Keratinocyte (primary cell): ENCODE measurements at regions not wholly inside any gene's neighbourhood (a gene's known extent, or its start where the extent isn't known, plus 50 kb on each side); places are given as distances from the start of the nearest gene placed in this dataset.

Experiments
- DNase-seq: peaks from one replicate; pipeline ENCODE4 v3.0.0-alpha.2; 2011; ENCODE audit warnings: low read depth, missing footprints, low spot score
- FAIRE-seq: peaks from 2 replicates; lab custom pipeline; 2011; peaks lifted over from hg19 to GRCh38; lab: Jason Lieb, UNC
- H2AFZ ChIP-seq: 2 replicates; pipeline ENCODE4 v1.6.0; 2012; ENCODE audit warnings: low read length, control low read depth, inconsistent platforms; ENCODE audit not compliant: control insufficient read depth
- H3K27ac ChIP-seq: 2 replicates; pipeline ENCODE4 v1.5.1; 2011; ENCODE audit warnings: low read length; ENCODE audit not compliant: control insufficient read depth, insufficient read depth
- H3K27me3 ChIP-seq: 3 replicates; pipeline ENCODE4 v1.6.0; 2011; ENCODE audit warnings: low read length; ENCODE audit not compliant: control insufficient read depth, insufficient read depth; ENCODE audit errors: extremely low read depth
- H3K36me3 ChIP-seq, 2 experiments: 2 replicates in 1 of 2; 3 replicates in 1 of 2; pipeline ENCODE4 v1.5.1; 2011; ENCODE audit warnings: low read length in 2 of 2, mild to moderate bottlenecking in 1 of 2; ENCODE audit not compliant: control insufficient read depth in 2 of 2, insufficient read depth in 2 of 2; ENCODE audit errors: extremely low read depth in 1 of 2
- H3K4me1 ChIP-seq: 3 replicates; pipeline ENCODE4 v1.5.1; 2011; ENCODE audit warnings: low read length; ENCODE audit not compliant: control insufficient read depth, insufficient read depth; ENCODE audit errors: extremely low read depth
- H3K4me2 ChIP-seq: 3 replicates; pipeline ENCODE4 v1.6.0; 2011; ENCODE audit warnings: low read depth, low read length; ENCODE audit not compliant: control insufficient read depth, insufficient read depth; ENCODE audit errors: extremely low read depth
- H3K4me3 ChIP-seq, 3 experiments: fragments of 200-600 bp in 1 of 3; sonication (generic) in 1 of 3; 2 replicates in 2 of 3; 3 replicates in 1 of 3; pipeline ENCODE4 v1.5.1; 2011 to 2016; ENCODE audit warnings: low read length in 3 of 3, mild to moderate bottlenecking in 3 of 3, control low read depth in 2 of 3, inconsistent platforms in 1 of 3, low read depth in 1 of 3, mixed read lengths in 1 of 3, mixed run types in 1 of 3, moderate library complexity in 1 of 3; ENCODE audit not compliant: control insufficient read depth in 2 of 3, insufficient read depth in 2 of 3; ENCODE audit errors: extremely low read depth in 1 of 3
- H3K79me2 ChIP-seq: 2 replicates; pipeline ENCODE4 v1.6.0; 2012; ENCODE audit warnings: low read length; ENCODE audit not compliant: control insufficient read depth, insufficient read depth
- H3K9ac ChIP-seq: 3 replicates; pipeline ENCODE4 v1.6.0; 2011; ENCODE audit warnings: low read length; ENCODE audit not compliant: control insufficient read depth, insufficient read depth; ENCODE audit errors: extremely low read depth
- H3K9me1 ChIP-seq: 3 replicates; pipeline ENCODE4 v1.6.0; 2011; ENCODE audit warnings: low read length; ENCODE audit not compliant: control insufficient read depth, insufficient read depth; ENCODE audit errors: extremely low read depth
- H3K9me3 ChIP-seq: 2 replicates; pipeline ENCODE4 v1.5.1; 2012; ENCODE audit warnings: low read depth, low read length; ENCODE audit not compliant: control insufficient read depth
- H4K20me1 ChIP-seq: 3 replicates; pipeline ENCODE4 v1.6.0; 2011; ENCODE audit warnings: low read length; ENCODE audit not compliant: control insufficient read depth, insufficient read depth; ENCODE audit errors: extremely low read depth
- EZH2 ChIP-seq: IDR thresholded peaks from one replicate; pipeline ENCODE4 v1.6.1; 2012; ENCODE audit warnings: inconsistent platforms, mild to moderate bottlenecking, low read length, moderate library complexity
- dilution Hi-C: fragments of 300-500 bp; cut with MboI; formaldehyde crosslinking; loops from one replicate; pipeline ENCODE4 v1.7.0; 2020; ENCODE audit warnings: low sequenced_read_pairs; ENCODE audit not compliant: extremely low pct_ligation_motif_present
- TF ChIP-seq, protein P1 (sequence below), 3 experiments: IDR thresholded peaks in 1 of 3; conservative IDR thresholded peaks in 1 of 3; optimal IDR thresholded peaks in 1 of 3; 2 replicates in 2 of 3; 3 replicates in 1 of 3; pipeline versions ENCODE3 to v1.5.1; 2011; ENCODE audit warnings: low read length in 3 of 3, mild to moderate bottlenecking in 3 of 3, moderate library complexity in 2 of 3, control low read depth in 1 of 3, inconsistent platforms in 1 of 3; ENCODE audit not compliant: insufficient read depth in 2 of 3; ENCODE audit errors: extremely low read depth in 1 of 3

GRCh38 chr10:109359316-109359715 is 564.0 kb downstream of the XPNPEP1 start:
- no peaks in the 10 kb centered on the region for H3K4me1 ChIP-seq
- no peak for TF ChIP-seq EZH2
- TF ChIP-seq, protein P1, sequence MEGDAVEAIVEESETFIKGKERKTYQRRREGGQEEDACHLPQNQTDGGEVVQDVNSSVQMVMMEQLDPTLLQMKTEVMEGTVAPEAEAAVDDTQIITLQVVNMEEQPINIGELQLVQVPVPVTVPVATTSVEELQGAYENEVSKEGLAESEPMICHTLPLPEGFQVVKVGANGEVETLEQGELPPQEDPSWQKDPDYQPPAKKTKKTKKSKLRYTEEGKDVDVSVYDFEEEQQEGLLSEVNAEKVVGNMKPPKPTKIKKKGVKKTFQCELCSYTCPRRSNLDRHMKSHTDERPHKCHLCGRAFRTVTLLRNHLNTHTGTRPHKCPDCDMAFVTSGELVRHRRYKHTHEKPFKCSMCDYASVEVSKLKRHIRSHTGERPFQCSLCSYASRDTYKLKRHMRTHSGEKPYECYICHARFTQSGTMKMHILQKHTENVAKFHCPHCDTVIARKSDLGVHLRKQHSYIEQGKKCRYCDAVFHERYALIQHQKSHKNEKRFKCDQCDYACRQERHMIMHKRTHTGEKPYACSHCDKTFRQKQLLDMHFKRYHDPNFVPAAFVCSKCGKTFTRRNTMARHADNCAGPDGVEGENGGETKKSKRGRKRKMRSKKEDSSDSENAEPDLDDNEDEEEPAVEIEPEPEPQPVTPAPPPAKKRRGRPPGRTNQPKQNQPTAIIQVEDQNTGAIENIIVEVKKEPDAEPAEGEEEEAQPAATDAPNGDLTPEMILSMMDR (optimal IDR thresholded peaks at IDR 0.05 in 1 of 3, IDR thresholded peaks at IDR 0.05 in 1 of 3, conservative IDR thresholded peaks at IDR 0.05 in 1 of 3; ENCODE audit: extremely low read depth in 1 of 3, insufficient read depth in 2 of 3, low read length in 3 of 3): no peak
- no peaks in the 10 kb centered on the region for H4K20me1 ChIP-seq
- H3K79me2 ChIP-seq: no peaks in the 10 kb centered on the region
- no peak overlapping the region for H3K4me3 ChIP-seq
- H3K4me2 ChIP-seq: no peak overlapping the region
- H2AFZ ChIP-seq: no peak overlapping the region
- FAIRE-seq (no peak), DNase-seq (no peak)
- H3K9me3 ChIP-seq: no peaks in the 10 kb centered on the region
- H3K9me1 ChIP-seq: no peaks in the 10 kb centered on the region
- no peak overlapping the region for H3K9ac ChIP-seq
- H3K36me3 ChIP-seq: no peaks in the 10 kb centered on the region
- H3K27ac ChIP-seq: no peak overlapping the region
- H3K27me3 ChIP-seq: no peaks in the 10 kb centered on the region
- dilution Hi-C loops: no loop called here

DNA sequence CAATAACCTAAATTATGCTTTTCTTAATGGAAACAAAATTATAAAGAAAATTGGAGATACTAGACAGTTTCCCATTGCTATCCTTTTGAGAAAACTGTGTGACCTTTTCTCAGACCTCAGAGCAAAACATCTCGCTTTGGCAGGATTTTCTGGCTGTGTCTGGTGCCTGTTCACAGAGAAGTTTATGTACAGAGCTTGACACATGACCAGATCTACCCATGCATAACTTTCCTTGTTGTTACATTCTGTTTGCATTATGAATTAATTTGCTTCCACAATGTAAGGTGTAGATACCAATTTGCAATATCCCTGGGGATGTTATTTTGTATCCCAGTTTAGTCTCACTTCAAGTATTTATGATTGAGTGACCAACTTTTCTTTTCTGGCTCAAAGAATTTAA is 565.0 kb downstream of the XPNPEP1 start:
- Histone ChIP-seq H3K4me1 (no peaks in the 10 kb centered on the region), H3K9me1 (no peaks in the 10 kb centered on the region), H3K4me3 (no peak overlapping the region), H3K27me3 (no peaks in the 10 kb centered on the region), H3K36me3 (no peaks in the 10 kb centered on the region), H3K79me2 (no peaks in the 10 kb centered on the region), H3K9me3 (no peaks in the 10 kb centered on the region), H3K9ac (no peak overlapping the region), H3K27ac (no peak overlapping the region), H2AFZ (no peak overlapping the region), H3K4me2 (no peak overlapping the region), H4K20me1 (no peaks in the 10 kb centered on the region)
- dilution Hi-C loops: no loop called here
- DNase-seq: no peak
- TF ChIP-seq EZH2: no peak
- TF ChIP-seq, protein P1 (optimal IDR thresholded peaks at IDR 0.05 in 1 of 3, IDR thresholded peaks at IDR 0.05 in 1 of 3, conservative IDR thresholded peaks at IDR 0.05 in 1 of 3; ENCODE audit: extremely low read depth in 1 of 3, insufficient read depth in 2 of 3, low read length in 3 of 3): no peak
- FAIRE-seq: no peak
